HT-29 (cell line): ENCODE measurements at regions not wholly inside any gene's neighbourhood (a gene's known extent, or its start where the extent isn't known, plus 50 kb on each side); places are given as distances from the start of the nearest gene placed in this dataset.
A peak's percentile ranks its signal among the peaks of the same experiment; 100 is the strongest.

Experiments
- DNase-seq: peaks from one replicate; pipeline ENCODE4 v3.0.0-alpha.2; 2015; ENCODE audit warnings: low spot score

DNA sequence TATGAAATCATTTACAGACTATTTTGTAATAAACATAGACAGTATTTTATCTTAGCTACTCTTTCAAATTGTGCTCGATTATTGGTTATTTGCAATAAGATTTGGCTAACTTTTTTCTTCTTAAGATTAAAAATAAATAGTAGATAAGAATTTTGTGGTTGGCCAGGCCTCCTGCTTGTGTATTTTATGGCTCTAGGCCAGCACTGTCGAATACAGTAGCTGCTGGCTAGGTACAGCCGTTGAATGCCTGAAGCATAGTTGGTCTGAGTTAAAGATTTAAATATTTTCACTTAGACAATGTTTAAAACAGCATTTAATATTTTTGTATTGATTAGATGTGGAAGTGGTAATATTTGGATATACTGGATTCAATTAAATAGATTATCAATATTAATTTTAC, 481.0 kb downstream of the SPRY1 start:
- DNase-seq, result no peak

DNA sequence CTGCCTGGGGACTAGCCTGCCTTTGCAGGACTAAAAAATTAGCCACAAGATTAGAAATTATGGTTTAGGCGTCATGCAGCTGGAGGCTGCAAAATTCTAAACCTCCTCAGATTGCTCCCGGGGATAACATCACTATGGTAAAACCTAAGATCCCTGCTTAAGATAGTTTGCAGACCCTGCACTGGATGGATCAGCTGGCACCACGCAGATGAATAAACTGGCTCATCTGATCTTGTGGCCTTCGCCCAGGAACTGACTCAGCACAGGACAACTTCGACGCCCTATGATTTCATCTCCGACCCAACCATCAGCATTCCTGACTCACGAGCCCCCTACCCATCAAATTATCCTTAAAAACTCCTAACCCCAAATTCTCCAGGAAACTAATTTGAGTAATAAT, 482.4 kb downstream of the SPRY1 start:
- DNase-seq, result no peak

DNA sequence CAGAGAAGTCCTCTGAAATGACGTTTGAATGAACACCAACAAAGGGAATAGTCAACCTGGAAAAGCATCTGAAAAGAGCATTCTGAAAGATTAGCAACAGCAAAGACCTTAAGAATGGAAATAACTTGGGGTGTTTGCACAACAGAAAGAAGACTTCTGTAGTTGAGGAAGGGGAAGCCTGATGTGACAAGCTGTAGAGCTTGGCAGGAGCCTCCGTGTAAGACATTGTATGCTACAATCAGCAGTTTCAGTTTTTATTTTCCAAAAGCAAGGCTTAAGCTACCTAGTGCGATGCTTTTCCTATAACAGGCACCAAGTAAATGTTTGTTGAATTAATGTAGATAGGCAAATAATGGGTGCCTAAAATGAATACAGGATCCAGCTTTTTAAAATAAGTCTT, 484.0 kb downstream of the SPRY1 start:
- no peak for DNase-seq

DNA sequence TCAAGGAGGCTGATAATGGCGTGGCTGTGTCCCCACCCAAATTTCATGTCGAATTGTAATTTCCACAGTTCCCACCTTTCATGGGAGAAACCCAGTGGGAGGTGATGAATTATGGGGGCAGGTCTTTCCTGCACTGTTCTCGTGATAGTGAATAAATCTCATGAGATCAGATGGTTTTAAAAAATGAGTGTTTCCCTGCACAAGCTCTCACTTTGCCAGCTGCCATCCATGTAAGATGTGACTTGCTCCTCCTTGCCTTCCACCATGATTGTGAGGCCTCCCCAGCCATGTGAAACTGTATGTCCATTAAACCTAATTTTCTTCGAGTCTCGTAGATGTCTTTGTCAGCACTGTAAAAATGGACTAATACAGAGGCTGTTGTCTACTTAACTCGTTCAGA, 488.3 kb downstream of the SPRY1 start:
- DNase-seq, result no peak

DNA sequence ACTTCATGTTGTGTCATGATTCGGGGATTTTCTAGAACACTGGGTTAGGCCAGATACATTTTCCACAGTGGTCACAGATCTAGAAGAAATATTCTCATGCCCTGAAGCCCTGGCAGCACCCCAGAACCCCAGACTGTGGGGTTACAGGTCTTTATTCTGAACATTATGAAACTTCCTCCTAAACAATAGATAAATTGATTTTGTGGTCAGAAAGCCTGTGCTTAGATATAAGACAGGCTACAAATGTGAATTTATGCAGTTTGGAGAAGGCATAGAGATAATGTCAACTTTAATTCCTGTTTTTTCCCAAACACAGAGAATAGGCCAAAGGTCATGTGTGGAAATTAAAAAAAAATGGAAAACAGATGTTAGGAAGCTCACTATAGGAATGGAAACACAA, 492.9 kb downstream of the SPRY1 start:
- no peak for DNase-seq

DNA sequence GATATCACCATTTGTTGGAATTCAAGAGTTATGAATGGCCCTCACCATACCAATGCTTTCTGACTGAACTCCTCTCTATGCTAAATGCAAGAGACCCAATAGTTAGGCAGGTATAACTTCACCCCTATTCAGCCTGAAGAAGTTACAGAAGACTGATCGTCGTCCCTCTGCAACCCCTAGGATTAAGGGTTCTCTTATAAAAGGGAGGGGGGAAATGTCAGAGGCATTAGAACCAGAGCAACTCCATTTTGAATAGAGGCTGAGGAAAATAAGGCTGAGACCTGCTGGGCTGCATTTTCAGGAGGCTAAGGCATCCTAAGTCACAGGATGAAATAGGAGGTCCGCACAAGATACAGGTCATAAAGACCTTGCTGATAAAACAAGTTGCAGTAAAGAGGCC, 494.3 kb downstream of the SPRY1 start:
- no peak for DNase-seq

DNA sequence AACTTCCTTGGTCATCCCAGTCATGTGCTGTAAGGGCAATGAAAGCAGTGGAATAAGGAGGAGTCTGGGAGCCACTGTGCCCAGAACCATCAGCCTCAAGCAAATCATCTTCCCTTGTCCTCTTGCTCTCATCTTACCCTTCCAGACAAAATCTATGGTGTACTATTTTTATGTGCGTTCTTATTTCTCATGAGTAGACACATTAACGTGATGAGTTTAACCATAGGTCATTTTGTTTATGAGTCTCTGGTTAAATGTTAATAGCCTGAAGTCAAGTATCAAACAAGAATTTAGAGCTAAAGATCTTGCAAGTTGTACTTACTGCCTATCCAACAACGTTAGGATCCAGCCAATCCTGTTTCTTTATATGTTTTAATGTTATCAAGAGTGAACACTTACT, 495.3 kb downstream of the SPRY1 start:
- peak; percentile 10 for DNase-seq

DNA sequence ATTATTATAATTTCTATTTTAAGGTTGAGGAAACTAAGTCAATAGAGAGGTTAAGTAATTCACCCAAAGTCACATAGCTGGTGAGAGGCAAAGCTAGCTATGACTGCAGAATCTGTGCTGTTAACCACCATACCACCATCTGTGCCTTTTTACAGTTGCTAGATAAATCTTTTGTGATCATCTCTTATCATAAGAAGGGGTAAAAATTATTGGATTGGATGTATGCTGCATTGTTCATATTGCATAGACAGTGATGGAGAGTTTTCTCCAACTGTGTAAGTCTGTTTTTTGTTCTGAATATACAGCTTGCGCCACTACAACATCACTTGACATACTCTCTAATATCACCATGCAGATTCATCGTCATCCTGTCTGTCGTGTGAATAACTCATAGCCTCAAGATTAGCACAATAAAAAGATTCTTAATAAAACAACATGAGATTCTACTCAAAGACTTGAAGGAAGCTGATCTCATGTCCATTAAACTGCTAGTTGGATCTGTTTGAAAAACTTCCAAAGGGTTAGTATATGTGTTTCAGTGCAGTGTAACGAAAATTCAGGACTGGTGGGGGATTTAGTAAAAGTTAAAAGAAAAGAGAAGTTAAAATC, 495.9 kb downstream of the SPRY1 start:
- peak; percentile 31 for DNase-seq

DNA sequence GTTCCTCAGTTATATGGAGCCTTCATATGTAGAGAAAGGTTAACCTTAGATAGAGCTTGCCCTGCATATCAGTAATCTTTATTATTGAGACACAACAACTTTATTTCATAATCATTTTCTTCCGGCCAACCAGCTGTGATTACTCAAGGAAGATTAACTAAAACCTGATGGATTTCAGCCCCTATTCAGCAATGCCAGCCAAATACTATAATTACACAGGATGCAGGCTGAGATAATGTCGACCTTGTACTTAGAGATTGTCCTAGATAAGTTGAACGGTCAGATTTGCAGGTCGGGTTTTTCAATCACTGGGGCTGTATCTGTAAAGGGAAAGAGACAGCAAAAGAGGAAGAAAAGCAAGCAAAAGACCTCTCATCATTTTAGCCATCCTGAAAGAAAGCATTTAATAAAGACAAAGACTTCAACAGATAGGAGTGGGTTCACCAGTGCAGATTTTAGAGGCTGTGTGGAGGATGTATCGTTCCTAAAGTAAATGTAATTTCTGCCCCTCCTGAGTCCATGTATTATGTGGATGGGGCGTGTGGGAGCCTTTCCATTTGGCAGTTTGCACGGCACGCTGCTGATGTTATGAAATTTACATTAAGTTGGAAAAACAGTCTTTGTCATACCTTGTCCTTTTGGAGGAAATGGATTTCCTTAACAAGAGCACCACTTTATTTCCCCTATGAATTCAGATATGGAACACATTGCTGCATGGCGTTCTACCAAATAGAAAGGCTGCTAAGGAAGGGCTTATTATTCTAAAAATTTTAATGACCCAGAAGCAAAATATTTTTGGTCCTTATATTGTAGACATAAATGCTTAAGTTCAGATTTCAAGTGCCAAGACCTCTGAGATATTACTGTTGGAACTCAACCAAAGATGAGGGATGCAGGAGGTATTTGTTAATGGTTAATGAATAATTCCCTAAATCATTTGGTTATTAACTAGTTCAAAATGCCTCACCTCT, 496.7 kb downstream of the SPRY1 start:
- peak; percentile 50 for DNase-seq

DNA sequence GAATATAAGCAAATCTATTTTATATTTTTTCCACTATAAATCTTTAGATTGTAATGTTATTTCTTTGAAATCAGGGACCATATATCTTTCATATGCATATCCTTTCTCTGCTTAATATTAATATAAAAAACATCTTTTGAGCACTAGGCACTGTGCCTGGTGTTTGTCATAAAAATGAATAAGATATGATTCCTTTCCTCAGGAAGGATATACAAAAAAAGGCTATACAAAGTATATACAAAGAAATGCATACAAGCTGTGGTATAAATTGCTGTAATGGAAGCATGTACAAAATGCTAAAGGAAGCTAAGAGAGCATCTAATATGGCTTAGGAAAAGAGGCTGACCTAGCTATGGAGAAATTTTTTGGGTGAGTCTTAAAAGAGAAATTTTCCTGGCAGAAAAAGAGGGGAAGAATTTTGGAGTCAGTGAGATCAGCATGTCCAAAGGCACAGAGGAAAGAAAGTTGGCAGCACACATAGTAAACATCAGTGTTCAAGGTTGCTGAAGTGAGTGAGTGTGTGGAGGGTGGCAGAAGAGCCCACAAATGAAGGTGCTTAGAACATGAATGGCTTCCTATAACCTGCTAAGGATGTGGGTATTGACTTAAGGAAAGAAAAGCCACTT, 500.0 kb downstream of the SPRY1 start:
- DNase-seq, result no peak

DNA sequence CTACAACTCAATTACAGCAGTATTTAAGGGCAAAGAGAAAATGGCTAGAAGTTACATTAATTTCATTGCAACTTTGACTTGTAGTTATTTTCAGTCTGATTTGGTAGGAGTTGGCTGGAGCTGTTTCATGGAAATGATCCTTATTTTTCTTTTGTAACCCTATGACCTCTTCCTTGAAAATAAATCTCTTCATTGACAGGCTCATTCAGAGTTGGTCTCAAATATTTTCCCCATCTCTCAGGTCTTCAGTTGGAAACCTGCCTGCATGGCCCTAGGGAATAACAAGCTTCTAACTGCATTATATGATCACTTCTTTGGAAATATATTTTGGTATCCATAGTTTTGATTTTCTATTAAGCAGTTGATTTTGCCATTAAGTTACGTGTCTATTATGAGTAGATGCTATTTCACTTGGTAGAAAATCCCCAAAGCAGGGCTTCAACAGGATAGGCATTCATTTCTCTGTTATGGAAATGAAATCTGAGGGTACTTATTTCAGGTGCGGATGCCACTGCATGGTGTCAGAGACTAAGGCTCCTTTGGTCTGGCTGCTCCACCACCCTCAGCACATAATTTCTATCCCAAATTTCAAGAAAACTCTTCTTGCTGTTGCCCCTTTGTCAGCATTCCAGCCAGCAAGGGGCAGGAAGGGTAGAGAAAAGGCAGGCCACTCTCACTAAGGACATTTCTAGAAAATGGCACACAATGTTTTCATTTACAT, 502.5 kb downstream of the SPRY1 start:
- no peak for DNase-seq

DNA sequence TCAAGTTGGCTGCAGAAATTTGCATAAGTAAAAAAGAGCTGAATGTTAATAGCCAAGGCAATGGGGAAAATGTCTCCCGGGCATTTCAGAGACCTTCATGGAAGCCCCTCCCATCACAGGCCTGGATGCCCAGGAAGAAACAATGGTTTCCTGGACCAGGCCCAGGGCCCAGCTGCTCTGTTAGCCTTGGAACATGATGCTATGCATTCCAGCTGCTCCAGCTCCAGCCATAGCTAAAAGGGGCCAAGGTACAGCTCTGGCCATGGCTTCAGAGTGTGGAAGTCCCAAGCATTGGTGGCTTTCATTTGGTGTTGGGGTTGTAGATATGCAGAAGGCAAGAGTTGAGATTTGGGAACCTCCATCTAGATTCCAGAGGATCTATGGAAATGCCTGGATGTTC, 508.3 kb downstream of the SPRY1 start:
- no peak for DNase-seq

DNA sequence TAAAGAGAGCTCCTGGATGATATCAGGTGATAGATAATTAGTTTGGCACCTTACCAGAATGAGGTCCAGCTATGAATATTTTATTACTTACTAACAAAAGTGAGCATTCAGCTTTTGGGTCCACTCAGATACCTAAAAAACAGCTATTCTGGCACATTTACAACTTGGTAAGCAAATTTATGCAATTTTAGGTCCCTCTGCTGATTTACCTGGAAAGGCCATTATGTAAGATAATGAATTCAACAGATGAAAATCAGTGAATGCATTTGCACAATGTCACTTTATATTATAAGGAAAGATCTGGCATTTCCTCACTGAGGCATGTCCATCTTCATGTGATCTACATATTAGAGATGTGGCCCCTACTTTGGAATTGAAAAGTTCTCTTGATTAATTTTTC, 517.0 kb downstream of the SPRY1 start:
- DNase-seq, result no peak

DNA sequence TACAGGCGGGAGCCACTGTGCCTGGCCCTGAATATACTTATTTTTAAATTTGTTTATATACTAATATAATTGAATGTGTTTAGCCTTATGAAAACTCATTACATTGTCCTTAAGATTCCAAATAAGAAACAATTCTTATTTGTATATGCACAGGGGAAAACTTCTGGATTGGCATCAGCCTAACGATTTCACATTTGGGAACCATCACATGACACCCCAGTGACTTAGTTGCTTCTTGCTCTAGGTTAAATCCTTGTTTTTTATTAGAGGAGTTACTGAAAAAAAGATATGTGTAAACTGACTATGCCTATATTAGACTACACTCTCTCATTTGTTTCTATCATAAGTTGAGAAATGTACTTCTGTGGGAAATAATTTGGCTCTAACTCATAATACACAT, 520.2 kb downstream of the SPRY1 start:
- DNase-seq, result no peak

DNA sequence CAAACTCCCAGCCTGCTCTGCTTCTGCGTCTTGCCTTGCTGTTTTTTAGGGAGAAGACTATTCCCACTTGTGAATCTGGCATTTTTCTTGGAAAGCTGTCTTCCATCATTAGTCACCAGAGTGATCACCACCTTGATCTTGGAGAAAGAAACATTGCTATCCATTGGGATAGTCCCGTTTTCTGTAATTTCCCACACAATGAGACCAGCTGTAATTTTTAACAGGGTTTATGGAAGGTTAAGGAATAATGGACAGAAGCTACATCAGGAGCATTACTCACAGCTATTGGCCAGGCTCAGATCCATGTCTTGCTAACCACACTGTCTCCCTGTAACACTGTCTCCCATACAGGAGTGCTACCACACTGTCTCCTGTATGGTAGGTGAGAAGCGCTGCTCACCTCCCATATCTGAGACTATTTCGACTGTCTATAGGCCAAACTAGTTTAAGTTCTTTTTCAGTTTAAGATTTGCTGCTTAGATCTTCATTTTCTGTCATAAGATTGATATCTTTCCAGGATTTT, 523.0 kb downstream of the SPRY1 start:
- DNase-seq, result no peak

DNA sequence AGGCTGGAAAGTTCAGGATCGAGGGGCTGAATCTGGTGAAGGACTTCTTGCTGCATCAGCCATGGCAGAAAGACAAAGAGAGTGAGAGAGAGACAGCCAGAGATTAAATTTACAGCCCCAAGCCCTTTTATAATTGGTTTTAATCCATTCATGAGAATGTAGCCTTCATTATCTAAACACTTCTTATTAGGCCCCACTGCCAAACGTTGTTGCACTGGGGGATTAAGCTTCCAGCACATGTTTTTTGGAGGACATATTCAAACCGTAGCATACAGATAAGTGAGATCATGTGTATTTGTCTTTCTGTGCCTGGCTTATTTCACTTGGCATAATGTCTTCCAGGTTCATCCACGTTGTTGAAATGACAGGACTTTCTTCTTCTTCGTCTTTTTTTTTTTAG, 524.7 kb downstream of the SPRY1 start:
- DNase-seq, result no peak

DNA sequence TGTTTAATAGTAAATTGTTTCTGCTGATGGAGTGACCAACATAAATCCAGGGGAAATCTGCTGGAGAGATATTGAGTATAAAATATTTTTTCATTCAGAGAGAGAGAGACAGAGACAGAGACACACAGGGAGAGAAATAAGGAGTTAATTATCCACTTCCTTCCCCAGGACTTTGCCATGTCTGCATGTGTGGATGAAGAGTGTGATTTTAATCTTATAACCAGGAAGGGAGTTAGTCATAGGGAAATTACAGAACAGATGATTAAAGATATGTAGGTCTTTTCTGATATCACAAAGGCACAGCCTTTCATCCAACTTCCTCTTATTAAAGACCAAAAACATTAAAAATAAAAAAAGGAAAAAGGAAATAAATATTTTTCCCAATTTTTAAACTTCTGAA, 526.3 kb downstream of the SPRY1 start:
- peak; percentile 29 for DNase-seq

DNA sequence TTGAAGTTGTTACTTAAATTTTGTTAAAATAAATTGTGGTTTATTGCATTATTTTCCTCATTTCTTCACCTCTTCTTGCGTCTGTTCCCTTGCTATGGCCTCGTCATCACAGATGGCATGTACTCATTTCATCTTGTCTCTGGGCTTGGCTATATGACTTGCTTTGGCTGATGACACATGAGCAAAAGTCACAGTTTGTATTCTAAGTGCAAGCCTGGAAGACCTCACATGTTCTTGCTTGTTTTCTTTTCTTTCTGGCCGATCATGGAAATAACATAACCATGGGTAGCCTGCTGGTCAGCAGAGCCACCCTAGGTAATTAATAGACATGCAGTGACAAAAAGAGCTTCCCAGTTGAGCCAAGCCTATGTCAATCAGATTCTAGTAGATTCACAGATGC, 527.9 kb downstream of the SPRY1 start:
- no peak for DNase-seq

DNA sequence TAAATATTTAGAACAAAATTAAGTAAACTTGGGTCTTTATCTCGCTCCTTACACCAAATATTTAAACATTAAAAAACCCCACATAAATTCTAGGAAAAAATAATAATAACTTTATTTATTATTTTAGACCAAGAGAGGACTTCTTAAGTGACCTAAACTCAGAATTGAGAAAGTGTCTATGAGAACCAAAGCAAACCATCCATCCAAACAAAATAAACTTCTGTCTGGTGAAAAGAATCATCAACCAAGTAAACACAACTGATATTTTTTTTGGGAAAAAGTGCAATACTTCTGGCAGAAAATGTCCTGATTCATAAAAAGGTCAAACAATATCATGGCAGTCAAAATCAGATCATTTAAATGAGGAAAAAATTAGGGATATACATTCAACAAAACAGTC, 533.0 kb downstream of the SPRY1 start:
- no peak for DNase-seq

DNA sequence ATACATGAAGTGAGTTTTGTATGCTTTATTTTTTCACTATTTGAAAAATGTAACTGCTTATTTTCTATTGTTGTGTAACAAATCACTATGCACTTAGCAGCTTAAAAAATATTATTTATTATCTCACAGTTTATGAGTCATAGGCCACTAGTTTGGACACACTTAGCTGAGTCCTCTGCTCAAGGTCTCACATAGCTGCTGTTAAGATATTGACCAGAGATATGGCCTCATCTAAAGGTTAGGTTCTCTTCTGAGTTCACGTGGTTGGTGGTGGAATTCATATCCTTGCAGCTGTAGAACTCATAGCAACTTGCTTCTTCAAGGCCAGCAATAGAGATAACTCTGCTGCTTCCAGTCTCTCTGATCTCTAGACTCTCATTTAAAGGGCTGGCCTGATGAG, 534.4 kb downstream of the SPRY1 start:
- DNase-seq, result no peak

DNA sequence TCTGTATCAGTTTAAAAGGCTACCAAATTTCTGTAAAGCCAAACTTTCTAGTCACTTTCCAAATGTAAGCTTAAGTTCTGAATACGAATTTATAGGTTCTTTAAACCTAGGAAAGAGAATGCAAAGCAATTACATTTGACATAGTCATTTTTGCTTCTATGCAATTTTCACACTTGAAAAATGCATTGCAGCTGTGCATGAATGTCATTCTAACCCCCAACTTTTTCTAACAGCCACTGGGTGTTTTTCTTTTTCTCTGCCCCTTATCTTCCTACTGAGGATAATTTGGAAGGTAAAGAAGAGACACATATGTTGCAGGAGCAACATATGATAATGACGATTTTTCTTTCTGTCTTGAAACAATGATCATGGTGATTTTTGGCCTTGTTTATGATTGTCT, 537.5 kb downstream of the SPRY1 start:
- no peak for DNase-seq

DNA sequence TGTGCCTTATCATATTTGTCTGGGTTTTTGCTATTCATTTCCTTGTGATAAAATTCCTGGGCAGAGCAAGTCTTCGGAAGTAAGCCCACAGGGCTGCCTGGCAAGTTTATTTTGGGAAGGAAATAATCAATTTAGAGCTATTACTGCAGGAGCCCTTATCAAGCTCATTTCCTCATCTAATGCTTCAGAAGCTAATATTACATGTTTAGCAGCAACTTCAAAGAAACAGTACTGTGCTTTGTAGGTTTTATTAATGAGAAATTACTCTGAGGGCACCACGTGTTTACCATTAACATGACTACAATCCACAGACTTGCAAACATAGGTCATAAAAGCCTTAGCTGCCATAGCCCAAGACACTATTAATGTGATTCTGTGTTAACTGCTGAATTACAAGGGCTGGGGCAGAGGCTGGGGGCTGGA, 540.0 kb downstream of the SPRY1 start:
- DNase-seq, result peak; percentile 72
